SK-N-SH treated with all-trans-retinoic acid at 6 μM for 48 hours (cell line): ENCODE measurements at regions not wholly inside any gene's neighbourhood (a gene's known extent, or its start where the extent isn't known, plus 50 kb on each side); places are given as distances from the start of the nearest gene placed in this dataset.

Source experiments
- ARNTL ChIP-seq: fragments of 450-650 bp; formaldehyde crosslinking; IDR thresholded peaks from 2 replicates; pipeline ENCODE4 v1.5.0; 2020; ENCODE audit warnings: low read depth, mild to moderate bottlenecking, moderate library complexity, borderline replicate concordance
- PATZ1 ChIP-seq: fragments of 250-450 bp; sonication (Bioruptor Pico); IDR thresholded peaks from 2 replicates; pipeline ENCODE4 v1.8.0; 2020; ENCODE audit warnings: mild to moderate bottlenecking, moderate library complexity, borderline replicate concordance
- PPARA ChIP-seq: fragments of 250-450 bp; sonication (Bioruptor Pico); IDR thresholded peaks from 2 replicates; pipeline ENCODE4 v1.5.0; 2020; ENCODE audit warnings: mild to moderate bottlenecking, borderline replicate concordance
- RARB ChIP-seq: fragments of 250-450 bp; sonication (Bioruptor Pico); IDR thresholded peaks from 2 replicates; pipeline ENCODE4 v1.8.0; 2021; ENCODE audit warnings: mild to moderate bottlenecking, moderate library complexity
- TSHZ2 ChIP-seq: fragments of 250-450 bp; sonication (Bioruptor Pico); IDR thresholded peaks from 2 replicates; pipeline ENCODE4 v1.5.0; 2020; ENCODE audit warnings: mild to moderate bottlenecking, moderate library complexity
- ZC3H10 ChIP-seq: fragments of 250-450 bp; sonication (Bioruptor Pico); IDR thresholded peaks from 2 replicates; pipeline ENCODE4 v1.5.1; 2021; ENCODE audit warnings: mild to moderate bottlenecking, moderate library complexity
- ZFP3 ChIP-seq: fragments of 250-450 bp; sonication (Bioruptor Pico); IDR thresholded peaks from 2 replicates; pipeline ENCODE4 v1.5.0; 2020; ENCODE audit warnings: mild to moderate bottlenecking, moderate library complexity
- ZFP30 ChIP-seq: fragments of 450-650 bp; formaldehyde crosslinking; IDR thresholded peaks from 2 replicates; pipeline ENCODE4 v1.5.0; 2022; ENCODE audit warnings: mild to moderate bottlenecking, moderate library complexity
- ZNF70 ChIP-seq: fragments of 450-650 bp; formaldehyde crosslinking; IDR thresholded peaks from 2 replicates; pipeline ENCODE4 v1.5.0; 2020; ENCODE audit warnings: mild to moderate bottlenecking, moderate library complexity
- TF ChIP-seq, protein P1 (sequence below): fragments of 250-450 bp; sonication (Bioruptor Pico); IDR thresholded peaks from 2 replicates; pipeline ENCODE4 v1.5.1; 2020; ENCODE audit warnings: low read depth, mild to moderate bottlenecking, moderate library complexity

DNA sequence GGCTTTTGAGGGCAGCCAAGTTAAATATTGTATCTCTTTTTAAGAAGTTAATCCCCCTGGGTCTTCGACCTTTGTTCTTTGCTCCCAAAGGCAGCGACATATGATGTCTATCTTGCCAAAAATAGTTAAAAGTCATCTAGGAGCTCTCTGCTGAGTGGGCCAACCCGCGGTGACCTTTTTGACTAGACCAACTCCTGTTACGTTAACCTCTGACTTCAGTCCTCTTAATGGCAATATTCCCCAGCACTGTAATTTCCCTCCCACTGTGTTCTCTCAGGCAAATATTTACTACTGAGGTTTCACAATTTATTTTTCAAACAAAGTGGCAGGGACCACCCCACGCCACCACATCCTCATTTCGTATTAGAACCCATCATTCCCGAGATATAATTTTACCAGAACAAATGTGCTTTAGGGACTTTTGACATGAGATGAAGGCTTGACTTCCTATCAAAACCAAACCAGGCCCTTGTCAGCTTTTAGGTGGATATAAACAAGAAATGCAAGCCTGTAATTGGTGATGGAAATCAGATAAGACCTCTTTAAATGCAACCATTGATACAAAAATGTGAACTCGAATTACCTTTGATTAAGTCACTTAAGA is 764.7 kb downstream of the SATB2 start:
- TF ChIP-seq, protein P1, sequence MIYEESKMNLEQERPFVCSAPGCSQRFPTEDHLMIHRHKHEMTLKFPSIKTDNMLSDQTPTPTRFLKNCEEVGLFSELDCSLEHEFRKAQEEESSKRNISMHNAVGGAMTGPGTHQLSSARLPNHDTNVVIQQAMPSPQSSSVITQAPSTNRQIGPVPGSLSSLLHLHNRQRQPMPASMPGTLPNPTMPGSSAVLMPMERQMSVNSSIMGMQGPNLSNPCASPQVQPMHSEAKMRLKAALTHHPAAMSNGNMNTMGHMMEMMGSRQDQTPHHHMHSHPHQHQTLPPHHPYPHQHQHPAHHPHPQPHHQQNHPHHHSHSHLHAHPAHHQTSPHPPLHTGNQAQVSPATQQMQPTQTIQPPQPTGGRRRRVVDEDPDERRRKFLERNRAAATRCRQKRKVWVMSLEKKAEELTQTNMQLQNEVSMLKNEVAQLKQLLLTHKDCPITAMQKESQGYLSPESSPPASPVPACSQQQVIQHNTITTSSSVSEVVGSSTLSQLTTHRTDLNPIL (CRISPR knock-in tag): no peak
- TF ChIP-seq PATZ1 (CRISPR knock-in tag) (no peak), ZNF70 (CRISPR knock-in tag) (no peak), ZFP3 (CRISPR knock-in tag) (no peak), ARNTL (CRISPR knock-in tag) (no peak), RARB (no peak), TSHZ2 (CRISPR knock-in tag) (no peak), ZC3H10 (CRISPR knock-in tag) (no peak), PPARA (CRISPR knock-in tag) (no peak), ZFP30 (CRISPR knock-in tag) (no peak)
